Fibroblast of skin of right biceps (primary cell): ENCODE measurements at regions not wholly inside any gene's neighbourhood (a gene's known extent, or its start where the extent isn't known, plus 50 kb on each side); places are given as distances from the start of the nearest gene placed in this dataset.

Source experiments
- DNase-seq: peaks from one replicate; pipeline ENCODE4 v3.0.0-alpha.2; 2013

DNA sequence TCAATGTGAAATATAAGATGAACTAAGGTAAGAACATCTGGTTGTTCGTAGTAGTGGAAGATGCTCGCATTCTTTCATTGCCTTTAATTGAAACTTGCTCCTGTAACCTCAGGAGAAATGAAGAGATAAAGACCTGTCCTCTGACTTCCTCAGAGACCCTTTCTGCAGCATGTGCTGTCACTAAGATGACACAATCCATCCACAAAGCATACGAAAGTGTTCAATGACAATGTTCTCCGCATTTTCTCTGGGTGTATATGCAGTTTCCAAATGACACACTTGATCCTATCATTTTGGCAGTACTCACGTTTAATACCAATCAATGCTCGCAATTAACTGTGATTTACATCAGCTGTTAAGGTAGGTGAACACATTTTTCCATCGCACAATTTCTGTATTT lies 65.8 kb downstream of the PRL start:
- no peak for DNase-seq

DNA sequence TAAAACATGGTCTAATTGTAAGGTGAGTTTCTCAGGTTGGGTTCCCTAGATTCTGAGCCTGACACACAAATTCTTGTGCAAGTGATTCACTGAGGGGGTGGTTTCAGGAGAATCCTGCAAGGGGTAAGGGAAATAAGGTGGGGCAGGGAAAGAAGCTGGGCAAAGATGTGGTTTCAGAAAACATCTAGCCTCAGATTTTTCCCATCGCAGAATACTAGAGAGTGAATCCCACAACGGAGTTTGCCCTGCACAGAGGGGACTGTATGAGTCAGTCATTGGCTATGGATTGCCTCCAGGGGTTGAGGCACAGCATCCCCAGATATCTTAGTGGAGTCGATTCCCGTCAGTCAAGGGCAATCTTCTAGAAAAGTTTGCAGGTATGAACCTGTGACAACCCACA lies 65.2 kb downstream of the PRL start:
- peak; percentile 65 for DNase-seq

GRCh38 chr6:22236626-22237414 lies 60.0 kb downstream of the PRL start:
- DNase-seq = peak; percentile 99
